SK-N-SH treated with all-trans-retinoic acid at 6 μM for 48 hours (cell line): ENCODE measurements at regions not wholly inside any gene's neighbourhood (a gene's known extent, or its start where the extent isn't known, plus 50 kb on each side); places are given as distances from the start of the nearest gene placed in this dataset.

Experiments
- ATAC-seq: fragments of 200-7000 bp; cut with Tn5 transposase; 3 replicates; pipeline ENCODE4 v1.9.1; 2020; ENCODE audit warnings: mild to moderate bottlenecking, moderate library complexity
- ARNTL ChIP-seq: fragments of 450-650 bp; formaldehyde crosslinking; IDR thresholded peaks from 2 replicates; pipeline ENCODE4 v1.5.0; 2020; ENCODE audit warnings: low read depth, mild to moderate bottlenecking, moderate library complexity, borderline replicate concordance
- BACH2 ChIP-seq: fragments of 250-450 bp; sonication (Bioruptor Pico); IDR thresholded peaks from 2 replicates; pipeline ENCODE4 v1.9.0; 2021; ENCODE audit warnings: mild to moderate bottlenecking, borderline replicate concordance
- ESRRG ChIP-seq: fragments of 250-450 bp; sonication (Bioruptor Pico); IDR thresholded peaks from 2 replicates; pipeline ENCODE4 v1.6.1; 2021; ENCODE audit warnings: mild to moderate bottlenecking
- GLIS3 ChIP-seq: fragments of 250-450 bp; sonication (Bioruptor Pico); IDR thresholded peaks from 2 replicates; pipeline ENCODE4 v1.5.0; 2020; ENCODE audit warnings: mild to moderate bottlenecking, moderate library complexity
- ISL1 ChIP-seq: fragments of 250-450 bp; sonication (Bioruptor Pico); IDR thresholded peaks from 2 replicates; pipeline ENCODE4 v2.1.2; 2022; ENCODE audit warnings: mild to moderate bottlenecking, moderate library complexity
- OSR1 ChIP-seq: fragments of 250-450 bp; sonication (Bioruptor Pico); IDR thresholded peaks from 2 replicates; pipeline ENCODE4 v1.8.0; 2022; ENCODE audit warnings: moderate library complexity, mild to moderate bottlenecking, inconsistent platforms
- PPARA ChIP-seq: fragments of 250-450 bp; sonication (Bioruptor Pico); IDR thresholded peaks from 2 replicates; pipeline ENCODE4 v1.5.0; 2020; ENCODE audit warnings: mild to moderate bottlenecking, borderline replicate concordance
- RARB ChIP-seq: fragments of 250-450 bp; sonication (Bioruptor Pico); IDR thresholded peaks from 2 replicates; pipeline ENCODE4 v1.8.0; 2021; ENCODE audit warnings: mild to moderate bottlenecking, moderate library complexity
- TCF4 ChIP-seq: fragments of 250-450 bp; sonication (Bioruptor Pico); IDR thresholded peaks from 2 replicates; pipeline ENCODE4 v1.8.0; 2021; ENCODE audit warnings: mild to moderate bottlenecking, moderate library complexity, borderline replicate concordance
- TOX ChIP-seq: fragments of 250-450 bp; sonication (Bioruptor Pico); IDR thresholded peaks from 2 replicates; pipeline ENCODE4 v1.8.0; 2021; ENCODE audit warnings: mild to moderate bottlenecking, moderate library complexity, borderline replicate concordance
- ZC3H10 ChIP-seq: fragments of 250-450 bp; sonication (Bioruptor Pico); IDR thresholded peaks from 2 replicates; pipeline ENCODE4 v1.5.1; 2021; ENCODE audit warnings: mild to moderate bottlenecking, moderate library complexity
- ZFP3 ChIP-seq: fragments of 250-450 bp; sonication (Bioruptor Pico); IDR thresholded peaks from 2 replicates; pipeline ENCODE4 v1.5.0; 2020; ENCODE audit warnings: mild to moderate bottlenecking, moderate library complexity
- ZFP30 ChIP-seq: fragments of 450-650 bp; formaldehyde crosslinking; IDR thresholded peaks from 2 replicates; pipeline ENCODE4 v1.5.0; 2022; ENCODE audit warnings: mild to moderate bottlenecking, moderate library complexity
- ZNF565 ChIP-seq: fragments of 450-650 bp; formaldehyde crosslinking; conservative IDR thresholded peaks from 2 replicates; pipeline ENCODE4 v1.5.0; 2020; ENCODE audit warnings: low read depth, mild to moderate bottlenecking, moderate library complexity
- ZNF70 ChIP-seq: fragments of 450-650 bp; formaldehyde crosslinking; IDR thresholded peaks from 2 replicates; pipeline ENCODE4 v1.5.0; 2020; ENCODE audit warnings: mild to moderate bottlenecking, moderate library complexity
- ZNF8 ChIP-seq: fragments of 450-650 bp; formaldehyde crosslinking; IDR thresholded peaks from 2 replicates; pipeline ENCODE4 v1.5.0; 2020; ENCODE audit warnings: mild to moderate bottlenecking, moderate library complexity
- TF ChIP-seq, protein P1 (sequence below): fragments of 250-450 bp; sonication (Bioruptor Pico); IDR thresholded peaks from 2 replicates; pipeline ENCODE4 v1.8.0; 2020; ENCODE audit warnings: mild to moderate bottlenecking, moderate library complexity, borderline replicate concordance
- TF ChIP-seq, protein P2 (sequence below): fragments of 250-450 bp; sonication (Bioruptor Pico); IDR thresholded peaks from 2 replicates; pipeline ENCODE4 v1.5.0; 2020; ENCODE audit warnings: mild to moderate bottlenecking, moderate library complexity
- TF ChIP-seq, protein P3 (sequence below): fragments of 250-450 bp; sonication (Bioruptor Pico); IDR thresholded peaks from 2 replicates; pipeline ENCODE4 v1.8.0; 2021; ENCODE audit warnings: low read depth, mild to moderate bottlenecking, moderate library complexity, borderline replicate concordance
- TF ChIP-seq, protein P4 (sequence below): fragments of 250-450 bp; sonication (Bioruptor Pico); IDR thresholded peaks from 2 replicates; pipeline ENCODE4 v1.5.1; 2020; ENCODE audit warnings: low read depth, mild to moderate bottlenecking, moderate library complexity

DNA sequence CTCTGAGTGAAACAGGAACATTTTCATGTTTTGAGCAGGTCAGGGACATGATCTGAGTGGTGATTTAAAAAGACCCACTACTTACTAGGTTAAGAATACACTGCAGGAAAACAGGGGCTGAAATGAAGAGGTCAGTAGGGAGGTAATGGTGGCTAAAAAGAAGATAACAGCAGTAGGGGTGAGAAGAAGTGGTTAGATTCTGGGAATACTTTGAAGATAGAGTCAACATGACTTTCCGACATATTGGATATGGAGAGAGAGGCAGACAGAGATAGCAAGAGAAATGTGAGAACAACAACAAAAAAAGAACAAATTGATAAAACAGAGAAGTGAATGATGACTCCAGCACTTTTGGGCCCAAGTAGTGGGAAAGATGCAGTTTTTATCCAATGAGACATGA lies 168.0 kb downstream of the ALX1 start:
- no peak for TF ChIP-seq ARNTL (CRISPR knock-in tag)
- TF ChIP-seq, protein P1, sequence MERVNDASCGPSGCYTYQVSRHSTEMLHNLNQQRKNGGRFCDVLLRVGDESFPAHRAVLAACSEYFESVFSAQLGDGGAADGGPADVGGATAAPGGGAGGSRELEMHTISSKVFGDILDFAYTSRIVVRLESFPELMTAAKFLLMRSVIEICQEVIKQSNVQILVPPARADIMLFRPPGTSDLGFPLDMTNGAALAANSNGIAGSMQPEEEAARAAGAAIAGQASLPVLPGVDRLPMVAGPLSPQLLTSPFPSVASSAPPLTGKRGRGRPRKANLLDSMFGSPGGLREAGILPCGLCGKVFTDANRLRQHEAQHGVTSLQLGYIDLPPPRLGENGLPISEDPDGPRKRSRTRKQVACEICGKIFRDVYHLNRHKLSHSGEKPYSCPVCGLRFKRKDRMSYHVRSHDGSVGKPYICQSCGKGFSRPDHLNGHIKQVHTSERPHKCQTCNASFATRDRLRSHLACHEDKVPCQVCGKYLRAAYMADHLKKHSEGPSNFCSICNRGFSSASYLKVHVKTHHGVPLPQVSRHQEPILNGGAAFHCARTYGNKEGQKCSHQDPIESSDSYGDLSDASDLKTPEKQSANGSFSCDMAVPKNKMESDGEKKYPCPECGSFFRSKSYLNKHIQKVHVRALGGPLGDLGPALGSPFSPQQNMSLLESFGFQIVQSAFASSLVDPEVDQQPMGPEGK (CRISPR knock-in tag): no peak
- no peak for TF ChIP-seq ZC3H10 (CRISPR knock-in tag)
- TF ChIP-seq ZNF70 (CRISPR knock-in tag): no peak
- no peak for TF ChIP-seq BACH2
- TF ChIP-seq, all 23 proteins: peak for 0
- no peak for ATAC-seq

DNA sequence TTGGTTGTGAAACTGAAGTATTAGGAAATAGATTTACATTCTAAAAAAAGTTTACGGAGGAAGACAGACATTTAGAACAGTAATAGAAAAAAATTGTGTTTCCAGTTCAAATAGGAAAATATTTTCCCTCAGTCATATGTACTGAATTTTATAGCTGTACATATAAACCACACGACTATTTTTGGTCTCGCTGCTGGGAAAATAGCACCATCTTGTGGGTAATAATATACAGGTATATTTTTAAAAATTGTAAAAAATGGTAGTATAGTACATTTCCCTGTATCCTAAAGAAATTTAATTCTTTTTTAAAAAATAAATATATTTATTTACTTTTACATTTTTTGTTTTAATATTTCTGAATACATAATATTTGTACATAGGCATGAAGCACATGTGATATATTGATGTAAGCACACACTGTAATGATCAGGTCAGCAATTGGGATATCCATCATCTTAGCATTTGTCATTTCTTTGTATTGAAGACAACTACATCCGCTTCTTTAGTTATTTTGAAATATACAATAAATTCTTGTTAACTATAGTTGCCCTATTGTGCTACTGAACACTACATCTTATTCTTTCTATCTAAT lies 168.6 kb downstream of the ALX1 start:
- TF ChIP-seq PPARA (no peak), ISL1 (CRISPR knock-in tag) (no peak), GLIS3 (no peak), TCF4 (no peak), ZFP30 (CRISPR knock-in tag) (no peak), ZC3H10 (CRISPR knock-in tag) (no peak), ESRRG (CRISPR knock-in tag) (no peak), ZNF565 (CRISPR knock-in tag) (no peak), RARB (CRISPR knock-in tag) (no peak), ZFP3 (CRISPR knock-in tag) (no peak), ZNF70 (CRISPR knock-in tag) (no peak), OSR1 (CRISPR knock-in tag) (no peak), TOX (CRISPR knock-in tag) (no peak), ZNF8 (no peak), ARNTL (CRISPR knock-in tag) (no peak)
- TF ChIP-seq, protein P2, sequence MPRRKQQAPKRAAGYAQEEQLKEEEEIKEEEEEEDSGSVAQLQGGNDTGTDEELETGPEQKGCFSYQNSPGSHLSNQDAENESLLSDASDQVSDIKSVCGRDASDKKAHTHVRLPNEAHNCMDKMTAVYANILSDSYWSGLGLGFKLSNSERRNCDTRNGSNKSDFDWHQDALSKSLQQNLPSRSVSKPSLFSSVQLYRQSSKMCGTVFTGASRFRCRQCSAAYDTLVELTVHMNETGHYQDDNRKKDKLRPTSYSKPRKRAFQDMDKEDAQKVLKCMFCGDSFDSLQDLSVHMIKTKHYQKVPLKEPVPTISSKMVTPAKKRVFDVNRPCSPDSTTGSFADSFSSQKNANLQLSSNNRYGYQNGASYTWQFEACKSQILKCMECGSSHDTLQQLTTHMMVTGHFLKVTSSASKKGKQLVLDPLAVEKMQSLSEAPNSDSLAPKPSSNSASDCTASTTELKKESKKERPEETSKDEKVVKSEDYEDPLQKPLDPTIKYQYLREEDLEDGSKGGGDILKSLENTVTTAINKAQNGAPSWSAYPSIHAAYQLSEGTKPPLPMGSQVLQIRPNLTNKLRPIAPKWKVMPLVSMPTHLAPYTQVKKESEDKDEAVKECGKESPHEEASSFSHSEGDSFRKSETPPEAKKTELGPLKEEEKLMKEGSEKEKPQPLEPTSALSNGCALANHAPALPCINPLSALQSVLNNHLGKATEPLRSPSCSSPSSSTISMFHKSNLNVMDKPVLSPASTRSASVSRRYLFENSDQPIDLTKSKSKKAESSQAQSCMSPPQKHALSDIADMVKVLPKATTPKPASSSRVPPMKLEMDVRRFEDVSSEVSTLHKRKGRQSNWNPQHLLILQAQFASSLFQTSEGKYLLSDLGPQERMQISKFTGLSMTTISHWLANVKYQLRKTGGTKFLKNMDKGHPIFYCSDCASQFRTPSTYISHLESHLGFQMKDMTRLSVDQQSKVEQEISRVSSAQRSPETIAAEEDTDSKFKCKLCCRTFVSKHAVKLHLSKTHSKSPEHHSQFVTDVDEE: no peak
- TF ChIP-seq, protein P3, sequence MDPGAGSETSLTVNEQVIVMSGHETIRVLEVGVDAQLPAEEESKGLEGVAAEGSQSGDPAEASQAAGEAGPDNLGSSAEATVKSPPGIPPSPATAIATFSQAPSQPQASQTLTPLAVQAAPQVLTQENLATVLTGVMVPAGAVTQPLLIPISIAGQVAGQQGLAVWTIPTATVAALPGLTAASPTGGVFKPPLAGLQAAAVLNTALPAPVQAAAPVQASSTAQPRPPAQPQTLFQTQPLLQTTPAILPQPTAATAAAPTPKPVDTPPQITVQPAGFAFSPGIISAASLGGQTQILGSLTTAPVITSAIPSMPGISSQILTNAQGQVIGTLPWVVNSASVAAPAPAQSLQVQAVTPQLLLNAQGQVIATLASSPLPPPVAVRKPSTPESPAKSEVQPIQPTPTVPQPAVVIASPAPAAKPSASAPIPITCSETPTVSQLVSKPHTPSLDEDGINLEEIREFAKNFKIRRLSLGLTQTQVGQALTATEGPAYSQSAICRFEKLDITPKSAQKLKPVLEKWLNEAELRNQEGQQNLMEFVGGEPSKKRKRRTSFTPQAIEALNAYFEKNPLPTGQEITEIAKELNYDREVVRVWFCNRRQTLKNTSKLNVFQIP (CRISPR knock-in tag): no peak
- TF ChIP-seq, protein P4, sequence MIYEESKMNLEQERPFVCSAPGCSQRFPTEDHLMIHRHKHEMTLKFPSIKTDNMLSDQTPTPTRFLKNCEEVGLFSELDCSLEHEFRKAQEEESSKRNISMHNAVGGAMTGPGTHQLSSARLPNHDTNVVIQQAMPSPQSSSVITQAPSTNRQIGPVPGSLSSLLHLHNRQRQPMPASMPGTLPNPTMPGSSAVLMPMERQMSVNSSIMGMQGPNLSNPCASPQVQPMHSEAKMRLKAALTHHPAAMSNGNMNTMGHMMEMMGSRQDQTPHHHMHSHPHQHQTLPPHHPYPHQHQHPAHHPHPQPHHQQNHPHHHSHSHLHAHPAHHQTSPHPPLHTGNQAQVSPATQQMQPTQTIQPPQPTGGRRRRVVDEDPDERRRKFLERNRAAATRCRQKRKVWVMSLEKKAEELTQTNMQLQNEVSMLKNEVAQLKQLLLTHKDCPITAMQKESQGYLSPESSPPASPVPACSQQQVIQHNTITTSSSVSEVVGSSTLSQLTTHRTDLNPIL (CRISPR knock-in tag): no peak
- TF ChIP-seq, protein P1 (CRISPR knock-in tag): no peak
- TF ChIP-seq, all 23 proteins: peak for 0
- peak; percentile 59; the same call in 2 of the 3 replicates for ATAC-seq

DNA sequence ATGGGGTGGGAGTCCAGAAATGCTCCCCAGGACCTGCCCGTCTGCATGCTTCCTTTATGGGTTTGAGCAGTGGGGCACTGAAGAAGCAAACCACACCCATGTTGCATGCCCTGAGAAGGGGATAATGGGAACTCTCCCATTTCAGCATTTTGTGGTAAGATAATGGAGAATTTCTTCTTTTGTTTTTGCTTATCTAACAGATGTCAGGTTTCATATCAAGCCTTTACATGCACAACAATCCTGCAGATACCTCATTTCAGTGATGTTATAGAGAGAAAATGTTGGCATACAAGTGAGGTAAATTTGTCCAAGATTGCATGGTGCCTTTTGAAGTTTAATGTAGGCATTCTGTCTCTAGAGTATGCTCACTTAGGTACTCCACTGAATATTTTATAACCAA lies 177.0 kb downstream of the ALX1 start:
- ATAC-seq: no peak
- TF ChIP-seq ZNF565 (CRISPR knock-in tag) (no peak), ZNF8 (no peak), GLIS3 (no peak), ZNF70 (CRISPR knock-in tag) (no peak), ZC3H10 (CRISPR knock-in tag) (no peak), ZFP30 (CRISPR knock-in tag) (no peak), OSR1 (CRISPR knock-in tag) (no peak)
- TF ChIP-seq, protein P2: no peak
- TF ChIP-seq, protein P3 (CRISPR knock-in tag): no peak
- TF ChIP-seq, protein P1 (CRISPR knock-in tag): no peak
